Right lobe of liver (tissue), 6 donors: ENCODE measurements at regions not wholly inside any gene's neighbourhood (a gene's known extent, or its start where the extent isn't known, plus 50 kb on each side); places are given as distances from the start of the nearest gene placed in this dataset.

Source experiments
- ATAC-seq, 4 donors: fragments of 200-7000 bp; cut with Tn5 transposase; one replicate each; pipeline ENCODE4 v1.9.1; 2020; ENCODE audit warnings: mild to moderate bottlenecking in 4 of 4, moderate library complexity in 4 of 4
- DNase-seq, 3 donors: peaks; one replicate each; pipeline ENCODE4 v3.0.0-alpha.2; 2020
- H3K27ac ChIP-seq, 3 donors: fragments of 200-600 bp; one replicate each; pipeline ENCODE4 v1.8.0; 2022
- H3K27me3 ChIP-seq, 2 donors: fragments of 200-600 bp; one replicate each; pipeline ENCODE4 v1.8.0; 2022
- H3K36me3 ChIP-seq, 4 donors: fragments of 200-600 bp; sonication (generic) in 1 of 4; one replicate each; pipeline versions ENCODE4 v1.5.1 to v1.8.0; 2017 to 2022; ENCODE audit warnings: control low read depth in 1 of 4
- H3K4me1 ChIP-seq, 4 donors: fragments of 200-600 bp; sonication (generic) in 1 of 4; one replicate each; pipeline versions ENCODE4 v1.5.1 to v1.8.0; 2017 to 2022; ENCODE audit warnings: control low read depth in 1 of 4
- H3K4me3 ChIP-seq, 3 donors: fragments of 200-600 bp; one replicate each; pipeline ENCODE4 v1.8.0; 2022
- H3K9me3 ChIP-seq, 4 donors: fragments of 200-600 bp; sonication (generic) in 1 of 4; one replicate each; pipeline versions ENCODE4 v1.5.1 to v1.8.0; 2017 to 2022; ENCODE audit warnings: control low read depth in 1 of 4
- CTCF ChIP-seq, 4 donors: fragments of 200-600 bp in 3 of 4; fragments of 450-650 bp in 1 of 4; IDR thresholded peaks; one replicate each; pipeline versions ENCODE4 v1.5.1 to v1.8.0; 2016 to 2022; ENCODE audit warnings: antibody characterized with exemption in 4 of 4, mild to moderate bottlenecking in 2 of 4
- POLR2A ChIP-seq: fragments of 450-650 bp; IDR thresholded peaks from one replicate; pipeline ENCODE4 v1.6.1; 2017; ENCODE audit warnings: antibody characterized with exemption, mild to moderate bottlenecking
- WGBS: methylation state at CpG from one replicate; pipeline ENCODE4 v1.1.6; 2018; ENCODE audit warnings: low coverage, low lambda C conversion rate; ENCODE audit not compliant: insufficient coverage; ENCODE audit errors: missing lambda C conversion rate; 5-methylcytosine and 5-hydroxymethylcytosine counted together
- intact Hi-C, 2 donors: fragments of 100-400 bp; cut with DNase I; formaldehyde crosslinking; loops; one replicate each; pipeline versions ENCODE4 v1.11.2 to v1.14.1; 2022
- donor health status: DM: no; HTN: yes; CAD: no.
- donor health status: DM: no; HTN: no; CAD: no.
- donor health status: DM: no; HTN: no; CAD: no.
- donor health status: DM: no; HTN: yes; CAD: no.
- donor health status: DM: no; HTN: yes; CAD: no.

- Histone ChIP-seq H3K36me3 (no peaks in the 10 kb centered on the region), H3K4me3 (no peak overlapping the region), H3K4me1 (no peaks in the 10 kb centered on the region), H3K9me3 (no peaks in the 10 kb centered on the region), H3K27me3 (no peaks in the 10 kb centered on the region), H3K27ac (no peak overlapping the region)
- DNase-seq: no peak
- intact Hi-C loops: no loop called here
- TF ChIP-seq POLR2A: no peak
- no peak for ATAC-seq
- WGBS: 50% methylated on average over 4 of the region's 4 CpGs
Measured at GRCh38 chr15:46039703-46040102, 404.9 kb downstream of the SQOR start.

GRCh38 chr15:46041905-46042304 lies 407.1 kb downstream of the SQOR start:
- TF ChIP-seq CTCF (IDR thresholded peaks at IDR 0.05): no peak
- TF ChIP-seq POLR2A: no peak
- intact Hi-C loops: no loop called here
- Histone ChIP-seq H3K36me3 (no peaks in the 10 kb centered on the region), H3K27me3 (no peaks in the 10 kb centered on the region), H3K27ac (no peak overlapping the region), H3K4me1 (no peaks in the 10 kb centered on the region), H3K4me3 (no peak overlapping the region), H3K9me3 (no peaks in the 10 kb centered on the region)
- 54% methylated on average over 5 of the region's 5 CpGs for WGBS
- DNase-seq: no peak
- no peak for ATAC-seq

GRCh38 chr15:46059921-46060594 lies 425.2 kb downstream of the SQOR start:
- intact Hi-C loops: no loop called here
- Histone ChIP-seq H3K4me3 (no peak overlapping the region), H3K4me1 (no peaks in the 10 kb centered on the region), H3K36me3 (no peaks in the 10 kb centered on the region), H3K27ac (no peak overlapping the region), H3K9me3 (no peaks in the 10 kb centered on the region), H3K27me3 (no peaks in the 10 kb centered on the region)
- 56% methylated on average over 2 of the region's 3 CpGs for WGBS
- ATAC-seq (no peak), DNase-seq (no peak)
- no peak for TF ChIP-seq CTCF (IDR thresholded peaks at IDR 0.05)
- no peak for TF ChIP-seq POLR2A

GRCh38 chr15:46061002-46061401 lies 426.2 kb downstream of the SQOR start:
- 49% methylated on average over 5 of the region's 5 CpGs for WGBS
- intact Hi-C loops: no loop called here
- TF ChIP-seq CTCF (IDR thresholded peaks at IDR 0.05) (no peak), POLR2A (no peak)
- ATAC-seq (no peak), DNase-seq (no peak)
- no peak overlapping the region for H3K4me3 ChIP-seq
- no peaks in the 10 kb centered on the region for H3K36me3 ChIP-seq
- no peaks in the 10 kb centered on the region for H3K27me3 ChIP-seq
- no peak overlapping the region for H3K27ac ChIP-seq
- no peaks in the 10 kb centered on the region for H3K4me1 ChIP-seq
- no peaks in the 10 kb centered on the region for H3K9me3 ChIP-seq

GRCh38 chr15:46077220-46077619 lies 442.4 kb downstream of the SQOR start:
- TF ChIP-seq CTCF (IDR thresholded peaks at IDR 0.05) (no peak), POLR2A (no peak)
- Histone ChIP-seq H3K36me3 (no peaks in the 10 kb centered on the region), H3K27ac (no peak overlapping the region), H3K4me3 (no peak overlapping the region), H3K4me1 (no peaks in the 10 kb centered on the region), H3K27me3 (no peaks in the 10 kb centered on the region), H3K9me3 (no peaks in the 10 kb centered on the region)
- no peak for ATAC-seq
- WGBS: 43% methylated on average over 2 of the region's 2 CpGs
- intact Hi-C loops: no loop called here
- no peak for DNase-seq
